Spleen (tissue), 11 donors: ENCODE measurements at regions not wholly inside any gene's neighbourhood (a gene's known extent, or its start where the extent isn't known, plus 50 kb on each side); places are given as distances from the start of the nearest gene placed in this dataset.

Experiments used
- DNase-seq: peaks from one replicate; pipeline ENCODE4 v3.0.0-alpha.2; 2020
- H3K27ac ChIP-seq, 8 donors: fragments of 200-600 bp; sonication (generic) in 7 of 8; 1 replicate in 4 of 8; 2 replicates in 4 of 8; pipeline versions ENCODE4 v1.5.0 to v1.8.0; 2016 to 2021; ENCODE audit warnings: inconsistent platforms in 4 of 8, mild to moderate bottlenecking in 4 of 8, moderate library complexity in 1 of 8
- H3K27me3 ChIP-seq, 7 donors: fragments of 200-600 bp; sonication (generic) in 6 of 7; replicated peaks in 1 of 7; 1 replicate in 4 of 7; 2 replicates in 3 of 7; pipeline versions ENCODE4 v1.5.0 to v1.8.0; 2016 to 2021; ENCODE audit warnings: inconsistent platforms in 3 of 7, mild to moderate bottlenecking in 1 of 7
- H3K36me3 ChIP-seq, 6 donors: fragments of 200-600 bp; sonication (generic) in 5 of 6; 1 replicate in 4 of 6; 2 replicates in 2 of 6; pipeline versions ENCODE4 v1.5.0 to v1.8.0; 2016 to 2021; ENCODE audit warnings: inconsistent platforms in 2 of 6
- H3K4me1 ChIP-seq, 6 donors: fragments of 200-600 bp; sonication (generic) in 5 of 6; 1 replicate in 3 of 6; 2 replicates in 3 of 6; pipeline versions ENCODE4 v1.5.0 to v1.8.0; 2016 to 2021; ENCODE audit warnings: inconsistent platforms in 3 of 6
- H3K4me3 ChIP-seq, 8 donors: fragments of 200-600 bp; sonication (generic) in 7 of 8; 1 replicate in 4 of 8; 2 replicates in 4 of 8; pipeline versions ENCODE4 v1.5.0 to v1.8.0; 2016 to 2021; ENCODE audit warnings: inconsistent platforms in 4 of 8, mild to moderate bottlenecking in 4 of 8, moderate library complexity in 2 of 8
- H3K9me3 ChIP-seq, 8 donors: fragments of 200-600 bp; sonication (generic) in 7 of 8; 1 replicate in 4 of 8; 2 replicates in 4 of 8; pipeline versions ENCODE4 v1.5.0 to v1.8.0; 2016 to 2021; ENCODE audit warnings: inconsistent platforms in 4 of 8
- CTCF ChIP-seq, 11 experiments: fragments of 200-600 bp in 7 of 11; fragments of 450-650 bp in 4 of 11; sonication (generic) in 4 of 11; IDR thresholded peaks in 8 of 11; conservative IDR thresholded peaks in 3 of 11; 1 replicate in 7 of 11; 2 replicates in 4 of 11; pipeline versions ENCODE4 v1.4.0 to v1.8.0; 2016 to 2021; ENCODE audit warnings: antibody characterized with exemption in 11 of 11, inconsistent platforms in 4 of 11, mild to moderate bottlenecking in 1 of 11
- POLR2A ChIP-seq, 3 donors: fragments of 450-650 bp; IDR thresholded peaks; one replicate each; pipeline ENCODE4 v1.5.1; 2017; ENCODE audit warnings: antibody characterized with exemption in 3 of 3, mild to moderate bottlenecking in 1 of 3
- POLR2AphosphoS5 ChIP-seq, 3 donors: sonication (generic); formaldehyde crosslinking; IDR thresholded peaks; one replicate each; pipeline ENCODE4 v1.5.1; 2017; ENCODE audit warnings: antibody characterized with exemption in 3 of 3
- WGBS, 5 donors: extraction: QIAGEN DNeasy Blood & Tissue Kit in 3 of 5; methylation state at CpG; one replicate each; pipeline versions ENCODE4 v1.1.5 to v1.1.7; 2013 to 2018; 5-methylcytosine and 5-hydroxymethylcytosine counted together
- intact Hi-C: fragments of 100-400 bp; cut with DNase I; formaldehyde crosslinking; loops from one replicate; pipeline ENCODE4 v1.15.0; 2023; ENCODE audit warnings: low total_unique reads
- donor health status: healthy with polysubstance abuse.
- donor health status: DM: no; HTN: no; CAD: no; lungs with moderate emphysema.
- donor health status: DM: no; HTN: no; CAD: no.
- donor health status: Bipolar disorder and iron deficiency.
- donor health status: healthy.
- donor health status: DM: no; HTN: no; CAD: no.
- donor health status: DM: yes; HTN: yes; CAD: no.

- Histone ChIP-seq H3K4me3 (no peak overlapping the region), H3K36me3 (no peaks in the 10 kb centered on the region), H3K4me1 (no peaks in the 10 kb centered on the region), H3K9me3 (no peaks in the 10 kb centered on the region), H3K27ac (no peak overlapping the region), H3K27me3 (no peaks in the 10 kb centered on the region)
- intact Hi-C loops = no loop called here
- 38 to 48% (median 41%) methylated on average over 2 of the region's 2 CpGs for WGBS, 5 donors
- TF ChIP-seq CTCF (IDR thresholded peaks at IDR 0.05 in 8 of 11, conservative IDR thresholded peaks at IDR 0.05 in 3 of 11) (peak in 1 of 11 experiments; percentile 7), POLR2A (IDR thresholded peaks at IDR 0.05) (no peak)
- DNase-seq = no peak
Observed at GRCh38 chr7:114217026-114217806, 197.4 kb upstream of the FOXP2 start.

- Histone ChIP-seq H3K4me1 (no peaks in the 10 kb centered on the region), H3K27ac (no peak overlapping the region), H3K4me3 (no peak overlapping the region), H3K9me3 (no peaks in the 10 kb centered on the region), H3K36me3 (no peaks in the 10 kb centered on the region), H3K27me3 (peaks cover 0 to 9% (median 0%) of the 10 kb centered on the region in 7 donors)
- peak; percentile 22 for DNase-seq
- intact Hi-C loops = no loop called here
- no peak for TF ChIP-seq CTCF (IDR thresholded peaks at IDR 0.05 in 8 of 11, conservative IDR thresholded peaks at IDR 0.05 in 3 of 11)
- TF ChIP-seq POLR2AphosphoS5 (IDR thresholded peaks at IDR 0.05) = no peak
- TF ChIP-seq POLR2A (IDR thresholded peaks at IDR 0.05) = no peak
- WGBS, 5 donors = 49 to 75% (median 68%) methylated on average over 2 of the region's 2 CpGs
Observed at GRCh38 chr7:114214466-114214865, 200.1 kb upstream of the FOXP2 start.

GRCh38 chr7:114212721-114213429, 201.7 kb upstream of the FOXP2 start:
- Histone ChIP-seq H3K27ac (no peak overlapping the region), H3K9me3 (peaks cover 0 to 6% (median 0%) of the 10 kb centered on the region in 8 donors), H3K27me3 (peaks cover 0 to 9% (median 0%) of the 10 kb centered on the region in 7 donors), H3K4me3 (no peak overlapping the region), H3K36me3 (no peaks in the 10 kb centered on the region), H3K4me1 (no peaks in the 10 kb centered on the region)
- no peak for TF ChIP-seq CTCF (IDR thresholded peaks at IDR 0.05 in 8 of 11, conservative IDR thresholded peaks at IDR 0.05 in 3 of 11)
- TF ChIP-seq POLR2AphosphoS5 (IDR thresholded peaks at IDR 0.05) = no peak
- TF ChIP-seq POLR2A (IDR thresholded peaks at IDR 0.05) = no peak
- intact Hi-C loops = no loop called here
- WGBS, 5 donors = 77 to 92% (median 82%) methylated on average over 1 of the region's 1 CpG
- no peak for DNase-seq

GRCh38 chr7:114209968-114210367, 204.6 kb upstream of the FOXP2 start:
- TF ChIP-seq POLR2A (IDR thresholded peaks at IDR 0.05) (no peak), POLR2AphosphoS5 (IDR thresholded peaks at IDR 0.05) (no peak), CTCF (IDR thresholded peaks at IDR 0.05 in 8 of 11, conservative IDR thresholded peaks at IDR 0.05 in 3 of 11) (no peak)
- Histone ChIP-seq H3K4me3 (no peak overlapping the region), H3K36me3 (no peaks in the 10 kb centered on the region), H3K4me1 (no peaks in the 10 kb centered on the region), H3K27ac (no peak overlapping the region), H3K9me3 (peaks cover 0 to 6% (median 0%) of the 10 kb centered on the region in 8 donors), H3K27me3 (peaks cover 0 to 9% (median 0%) of the 10 kb centered on the region in 7 donors)
- 47 to 77% (median 63%) methylated on average over 1 of the region's 1 CpG for WGBS, 5 donors
- intact Hi-C loops = no loop called here
- DNase-seq = no peak
